ENCODE measurements at regions not wholly inside any gene's neighbourhood (a gene's known extent, or its start where the extent isn't known, plus 50 kb on each side); places are given as distances from the start of the nearest gene placed in this dataset.
"Not testable (repeated sequence)": the region's sequence is repeated elsewhere in the genome, so short reads cannot be mapped to it uniquely, and the experiment has no call there.

- no peaks in the 10 kb centered on the region for H3K4me1 ChIP-seq (ENCODE audit: control insufficient read depth in 2 of 3, insufficient read depth in 2 of 3, low read depth in 1 of 3, low read length in 3 of 3)
- H3K9ac ChIP-seq (ENCODE audit: low read length in 3 of 3): no peak overlapping the region
- H3K4me3 ChIP-seq (ENCODE audit: low read length in 3 of 3): no peak overlapping the region
- H3K9me3 ChIP-seq (ENCODE audit: control insufficient read depth in 2 of 3, insufficient read depth in 1 of 3, low read length in 3 of 3): no peaks in the 10 kb centered on the region
- H3K27me3 ChIP-seq (ENCODE audit: control insufficient read depth, insufficient read depth, low read length): no peaks in the 10 kb centered on the region
- no peaks in the 10 kb centered on the region for H3K36me3 ChIP-seq (ENCODE audit: control insufficient read depth in 2 of 3, insufficient read depth in 3 of 3, low read length in 3 of 3)
- DNase-seq: no peak
- no peak for FAIRE-seq
- intact Hi-C loops (cut with DNase I): no loop called here
- H3K27ac ChIP-seq (ENCODE audit: low read depth in 2 of 2, low read length in 2 of 2): no peak overlapping the region
- TF ChIP-seq, protein P1, sequence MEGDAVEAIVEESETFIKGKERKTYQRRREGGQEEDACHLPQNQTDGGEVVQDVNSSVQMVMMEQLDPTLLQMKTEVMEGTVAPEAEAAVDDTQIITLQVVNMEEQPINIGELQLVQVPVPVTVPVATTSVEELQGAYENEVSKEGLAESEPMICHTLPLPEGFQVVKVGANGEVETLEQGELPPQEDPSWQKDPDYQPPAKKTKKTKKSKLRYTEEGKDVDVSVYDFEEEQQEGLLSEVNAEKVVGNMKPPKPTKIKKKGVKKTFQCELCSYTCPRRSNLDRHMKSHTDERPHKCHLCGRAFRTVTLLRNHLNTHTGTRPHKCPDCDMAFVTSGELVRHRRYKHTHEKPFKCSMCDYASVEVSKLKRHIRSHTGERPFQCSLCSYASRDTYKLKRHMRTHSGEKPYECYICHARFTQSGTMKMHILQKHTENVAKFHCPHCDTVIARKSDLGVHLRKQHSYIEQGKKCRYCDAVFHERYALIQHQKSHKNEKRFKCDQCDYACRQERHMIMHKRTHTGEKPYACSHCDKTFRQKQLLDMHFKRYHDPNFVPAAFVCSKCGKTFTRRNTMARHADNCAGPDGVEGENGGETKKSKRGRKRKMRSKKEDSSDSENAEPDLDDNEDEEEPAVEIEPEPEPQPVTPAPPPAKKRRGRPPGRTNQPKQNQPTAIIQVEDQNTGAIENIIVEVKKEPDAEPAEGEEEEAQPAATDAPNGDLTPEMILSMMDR (IDR thresholded peaks at IDR 0.05; ENCODE audit: borderline replicate concordance, extremely low read depth, insufficient read depth): no peak
Observed at GRCh38 chr4:14919785-14920184, 82.5 kb upstream of the CPEB2 start.

DNA sequence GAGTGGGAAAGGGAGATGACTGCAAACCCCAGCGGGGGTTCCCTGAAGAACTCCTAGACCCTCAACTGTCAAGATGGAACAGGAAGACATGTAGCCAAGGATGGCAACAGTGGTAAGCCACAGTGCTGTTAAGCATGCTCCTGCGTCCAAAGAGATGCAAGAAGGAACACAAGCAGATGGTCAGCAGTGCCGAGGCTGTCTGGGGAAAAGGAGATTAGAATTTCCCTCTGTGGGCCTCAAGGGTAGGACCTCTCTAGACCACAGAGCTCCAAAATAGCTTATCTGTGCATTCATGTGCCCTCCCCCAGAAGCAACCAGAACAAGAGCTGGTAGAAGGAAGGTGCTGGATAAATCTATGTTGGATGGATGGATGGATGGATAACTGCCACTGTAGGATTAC, 82.0 kb upstream of the CPEB2 start:
- Histone ChIP-seq H3K4me1 (ENCODE audit: control insufficient read depth in 2 of 3, insufficient read depth in 2 of 3, low read depth in 1 of 3, low read length in 3 of 3) (no peaks in the 10 kb centered on the region), H3K27ac (ENCODE audit: low read depth in 2 of 2, low read length in 2 of 2) (no peak overlapping the region), H3K36me3 (ENCODE audit: control insufficient read depth in 2 of 3, insufficient read depth in 3 of 3, low read length in 3 of 3) (no peaks in the 10 kb centered on the region), H3K9me3 (ENCODE audit: control insufficient read depth in 2 of 3, insufficient read depth in 1 of 3, low read length in 3 of 3) (no peaks in the 10 kb centered on the region), H3K4me3 (ENCODE audit: low read length in 3 of 3) (no peak overlapping the region), H3K9ac (ENCODE audit: low read length in 3 of 3) (no peak overlapping the region), H3K27me3 (ENCODE audit: control insufficient read depth, insufficient read depth, low read length) (no peaks in the 10 kb centered on the region)
- intact Hi-C loops (cut with DNase I): no loop called here
- FAIRE-seq: no peak
- TF ChIP-seq, protein P1 (IDR thresholded peaks at IDR 0.05; ENCODE audit: borderline replicate concordance, extremely low read depth, insufficient read depth): no peak
- DNase-seq: no peak

DNA sequence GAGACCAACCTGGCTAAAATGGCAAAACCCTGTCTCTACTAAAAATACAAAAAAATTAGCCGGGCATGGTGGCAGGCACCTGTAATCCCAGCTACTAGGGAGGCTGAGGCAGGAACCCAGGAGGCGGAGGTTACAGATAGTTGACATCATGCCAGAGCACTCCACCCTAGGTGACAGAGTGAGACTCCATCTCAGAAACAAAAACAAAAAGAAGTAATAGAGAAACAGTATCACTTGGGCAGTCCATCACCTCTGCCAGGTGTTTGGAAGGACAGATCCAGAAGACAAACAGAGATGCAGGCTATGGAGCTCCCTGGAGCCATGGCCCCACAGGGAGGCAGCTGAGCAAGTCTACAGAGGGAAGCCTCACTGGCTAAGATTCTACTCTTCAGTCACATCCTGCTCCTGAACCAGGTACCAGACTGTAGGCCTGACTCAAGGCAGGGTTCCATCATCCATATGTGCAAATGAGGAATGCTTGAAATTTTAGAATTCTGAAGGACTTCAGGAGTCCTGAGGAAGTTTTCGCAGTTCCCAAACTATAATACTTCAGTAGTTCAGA, 81.4 kb upstream of the CPEB2 start:
- Histone ChIP-seq H3K9me3 (ENCODE audit: control insufficient read depth in 2 of 3, insufficient read depth in 1 of 3, low read length in 3 of 3) (no peaks in the 10 kb centered on the region), H3K9ac (ENCODE audit: low read length in 3 of 3) (no peak overlapping the region), H3K4me1 (ENCODE audit: control insufficient read depth in 2 of 3, insufficient read depth in 2 of 3, low read depth in 1 of 3, low read length in 3 of 3) (no peaks in the 10 kb centered on the region), H3K27ac (ENCODE audit: low read depth in 2 of 2, low read length in 2 of 2) (no peak overlapping the region), H3K36me3 (ENCODE audit: control insufficient read depth in 2 of 3, insufficient read depth in 3 of 3, low read length in 3 of 3) (no peaks in the 10 kb centered on the region), H3K4me3 (ENCODE audit: low read length in 3 of 3) (no peak overlapping the region), H3K27me3 (ENCODE audit: control insufficient read depth, insufficient read depth, low read length) (no peaks in the 10 kb centered on the region)
- DNase-seq (peak in 2 of 5 donors; percentile 12 to 34), FAIRE-seq (no peak)
- intact Hi-C loops (cut with DNase I): no loop called here
- TF ChIP-seq, protein P1 (IDR thresholded peaks at IDR 0.05; ENCODE audit: borderline replicate concordance, extremely low read depth, insufficient read depth): no peak

DNA sequence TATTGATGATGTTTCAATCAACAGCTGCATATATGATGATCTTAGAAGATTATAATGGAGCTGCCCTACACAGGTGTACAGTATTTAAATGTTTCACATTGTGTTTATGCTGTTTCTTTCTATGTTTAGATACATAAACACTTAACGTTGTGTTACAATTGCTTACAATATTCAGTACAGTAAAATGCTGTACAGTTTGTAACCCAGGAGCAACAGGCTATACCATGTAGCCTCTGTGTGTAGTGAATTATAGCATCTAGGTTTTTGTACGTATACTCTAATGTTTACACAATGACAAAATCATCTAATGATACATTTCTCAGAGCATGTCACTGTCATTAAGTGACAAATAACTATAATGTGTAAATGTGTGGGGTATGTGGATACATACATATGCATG, 80.5 kb upstream of the CPEB2 start:
- H3K9me3 ChIP-seq (ENCODE audit: control insufficient read depth in 2 of 3, insufficient read depth in 1 of 3, low read length in 3 of 3); FAIRE-seq; H3K36me3 ChIP-seq (ENCODE audit: control insufficient read depth in 2 of 3, insufficient read depth in 3 of 3, low read length in 3 of 3); DNase-seq; H3K27me3 ChIP-seq (ENCODE audit: control insufficient read depth, insufficient read depth, low read length); intact Hi-C loops (cut with DNase I); H3K4me3 ChIP-seq (ENCODE audit: low read length in 3 of 3); H3K4me1 ChIP-seq (ENCODE audit: control insufficient read depth in 2 of 3, insufficient read depth in 2 of 3, low read depth in 1 of 3, low read length in 3 of 3); H3K27ac ChIP-seq (ENCODE audit: low read depth in 2 of 2, low read length in 2 of 2); H3K9ac ChIP-seq (ENCODE audit: low read length in 3 of 3): not testable (repeated sequence)
